C4-2B (cell line): ENCODE measurements at regions not wholly inside any gene's neighbourhood (a gene's known extent, or its start where the extent isn't known, plus 50 kb on each side); places are given as distances from the start of the nearest gene placed in this dataset.

ENCODE experiments used
- H3K27ac ChIP-seq: fragments of 450-650 bp; 2 replicates; pipeline ENCODE4 v1.5.1; 2017
- CTCF ChIP-seq: fragments of 450-650 bp; conservative IDR thresholded peaks from 2 replicates; pipeline ENCODE4 v1.5.1; 2017; ENCODE audit warnings: mild to moderate bottlenecking
- ZFX ChIP-seq: fragments of 450-650 bp; IDR thresholded peaks from 2 replicates; pipeline ENCODE4 v1.6.1; 2017

- no peak overlapping the region for H3K27ac ChIP-seq
- no peak for TF ChIP-seq CTCF
- no peak for TF ChIP-seq ZFX
These were observed 227.4 kb downstream of the MAN2A1 start for GRCh38 chr5:109917154-109917546.

- no peak for TF ChIP-seq ZFX
- TF ChIP-seq CTCF, result no peak
- H3K27ac ChIP-seq, result no peak overlapping the region
These were observed 228.2 kb downstream of the MAN2A1 start for GRCh38 chr5:109917966-109918365.

- TF ChIP-seq ZFX (no peak), CTCF (no peak)
- no peak overlapping the region for H3K27ac ChIP-seq
These were observed 231.0 kb downstream of the MAN2A1 start for GRCh38 chr5:109920736-109921135.

DNA sequence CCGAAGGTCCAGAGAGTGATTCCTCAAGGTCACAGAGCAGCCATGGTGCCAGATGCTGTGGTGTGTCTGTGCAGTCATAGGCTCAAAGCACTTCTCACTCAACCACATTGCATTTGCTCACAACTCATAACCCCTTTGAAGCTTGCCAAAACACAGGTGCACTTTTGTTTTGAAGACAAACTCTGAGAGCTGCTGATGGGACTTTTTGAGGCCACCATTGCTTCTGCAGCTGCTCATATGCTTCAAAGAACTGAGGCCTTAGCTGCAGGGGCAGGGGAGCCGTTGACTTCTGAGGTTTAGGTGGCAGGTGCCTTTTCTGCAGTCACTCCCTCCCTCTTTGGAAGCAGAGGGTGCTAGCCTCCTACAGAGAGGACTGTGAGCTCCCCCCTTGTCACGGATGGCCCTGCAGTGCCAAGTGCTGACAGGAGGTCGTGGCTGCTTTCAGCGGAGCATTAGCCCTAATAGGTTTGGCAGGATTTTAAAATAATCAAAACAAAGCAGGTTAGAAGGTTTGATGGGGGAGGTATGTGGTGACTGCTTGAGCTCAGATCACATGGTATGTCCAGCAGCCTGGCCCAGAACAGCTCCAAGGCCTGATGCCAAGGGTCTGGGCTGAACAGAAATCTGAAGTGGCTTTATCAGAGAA lies 232.1 kb downstream of the MAN2A1 start:
- no peak for TF ChIP-seq CTCF
- no peak for TF ChIP-seq ZFX
- no peak overlapping the region for H3K27ac ChIP-seq

GRCh38 chr5:109922381-109922995 lies 232.8 kb downstream of the MAN2A1 start:
- no peak for TF ChIP-seq ZFX

DNA sequence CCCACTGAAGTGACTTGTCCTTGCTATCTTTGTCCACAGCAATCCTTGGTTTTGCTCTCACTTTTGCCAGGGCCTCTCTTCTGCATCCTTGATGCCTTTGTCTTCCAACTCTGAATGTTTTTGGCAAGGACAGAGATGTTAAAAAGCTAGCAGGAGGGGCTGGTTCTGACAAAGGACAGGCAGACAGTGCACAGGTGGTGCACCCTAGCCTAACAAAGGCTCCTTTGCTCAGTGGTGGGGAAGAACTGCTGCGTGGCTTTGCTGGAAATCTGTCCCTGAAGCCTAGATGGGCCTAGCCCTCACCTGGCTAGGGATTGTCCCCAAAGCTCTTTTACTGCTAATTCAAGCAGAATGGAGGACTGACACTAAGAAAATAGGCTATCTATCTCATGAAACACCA lies 233.5 kb downstream of the MAN2A1 start:
- TF ChIP-seq ZFX, result no peak
- TF ChIP-seq CTCF, result no peak
- H3K27ac ChIP-seq, result no peak overlapping the region

More at GRCh38 chr5:109922381-109922995, 232.8 kb downstream of the MAN2A1 start:
- H3K27ac ChIP-seq, result no peak overlapping the region

- no peak for TF ChIP-seq CTCF
- no peak for TF ChIP-seq ZFX
- H3K27ac ChIP-seq, result no peak overlapping the region
These were observed 234.7 kb downstream of the MAN2A1 start for GRCh38 chr5:109924237-109925107.
